SK-N-SH treated with all-trans-retinoic acid at 6 μM for 48 hours (cell line): ENCODE measurements at regions not wholly inside any gene's neighbourhood (a gene's known extent, or its start where the extent isn't known, plus 50 kb on each side); places are given as distances from the start of the nearest gene placed in this dataset.

Source experiments
- CSDC2 ChIP-seq: fragments of 250-450 bp; sonication (Bioruptor Pico); IDR thresholded peaks from 2 replicates; pipeline ENCODE4 v1.5.0; 2020; ENCODE audit warnings: mild to moderate bottlenecking, moderate library complexity
- ESRRG ChIP-seq: fragments of 250-450 bp; sonication (Bioruptor Pico); IDR thresholded peaks from 2 replicates; pipeline ENCODE4 v1.6.1; 2021; ENCODE audit warnings: mild to moderate bottlenecking
- GLIS3 ChIP-seq: fragments of 250-450 bp; sonication (Bioruptor Pico); IDR thresholded peaks from 2 replicates; pipeline ENCODE4 v1.5.0; 2020; ENCODE audit warnings: mild to moderate bottlenecking, moderate library complexity
- PPARA ChIP-seq: fragments of 250-450 bp; sonication (Bioruptor Pico); IDR thresholded peaks from 2 replicates; pipeline ENCODE4 v1.5.0; 2020; ENCODE audit warnings: mild to moderate bottlenecking, borderline replicate concordance
- RARB ChIP-seq: fragments of 250-450 bp; sonication (Bioruptor Pico); IDR thresholded peaks from 2 replicates; pipeline ENCODE4 v1.8.0; 2021; ENCODE audit warnings: mild to moderate bottlenecking, moderate library complexity
- TOX ChIP-seq: fragments of 250-450 bp; sonication (Bioruptor Pico); IDR thresholded peaks from 2 replicates; pipeline ENCODE4 v1.8.0; 2021; ENCODE audit warnings: mild to moderate bottlenecking, moderate library complexity, borderline replicate concordance
- ZFP30 ChIP-seq: fragments of 450-650 bp; formaldehyde crosslinking; IDR thresholded peaks from 2 replicates; pipeline ENCODE4 v1.5.0; 2022; ENCODE audit warnings: mild to moderate bottlenecking, moderate library complexity
- TF ChIP-seq, protein P1 (sequence below): fragments of 250-450 bp; sonication (Bioruptor Pico); IDR thresholded peaks from 2 replicates; pipeline ENCODE4 v1.8.0; 2020; ENCODE audit warnings: mild to moderate bottlenecking, moderate library complexity, borderline replicate concordance
- TF ChIP-seq, protein P2 (sequence below): fragments of 250-450 bp; sonication (Bioruptor Pico); IDR thresholded peaks from 2 replicates; pipeline ENCODE4 v1.5.1; 2020; ENCODE audit warnings: low read depth, mild to moderate bottlenecking, moderate library complexity
- TF ChIP-seq, protein P3 (sequence below): fragments of 250-450 bp; sonication (Bioruptor Pico); IDR thresholded peaks from 2 replicates; pipeline ENCODE4 v1.5.0; 2020; ENCODE audit warnings: mild to moderate bottlenecking, moderate library complexity

DNA sequence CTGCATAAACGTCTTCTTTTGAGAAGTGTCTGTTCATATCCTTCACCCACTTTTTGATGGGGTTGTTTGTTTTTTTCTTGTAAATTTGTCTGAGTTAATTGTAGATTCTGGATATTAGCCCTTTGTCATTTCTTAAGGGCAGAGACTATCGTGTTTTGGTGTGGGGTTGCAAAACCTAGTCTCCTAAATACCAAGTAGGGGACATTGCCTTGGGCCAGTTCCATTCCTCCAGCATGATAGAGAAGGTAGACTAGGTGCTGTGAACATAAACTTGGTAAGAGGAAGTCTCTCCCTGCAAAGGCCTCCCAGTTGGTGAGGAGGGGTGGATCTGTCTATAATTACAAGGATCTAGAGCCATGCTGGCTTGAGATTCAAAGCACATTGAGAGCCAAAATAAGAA is 390.7 kb downstream of the VRK1 start:
- TF ChIP-seq ZFP30 (no peak), RARB (CRISPR knock-in tag) (no peak), ESRRG (no peak), PPARA (CRISPR knock-in tag) (no peak), CSDC2 (no peak), TOX (CRISPR knock-in tag) (no peak), GLIS3 (no peak)
- TF ChIP-seq, protein P1, sequence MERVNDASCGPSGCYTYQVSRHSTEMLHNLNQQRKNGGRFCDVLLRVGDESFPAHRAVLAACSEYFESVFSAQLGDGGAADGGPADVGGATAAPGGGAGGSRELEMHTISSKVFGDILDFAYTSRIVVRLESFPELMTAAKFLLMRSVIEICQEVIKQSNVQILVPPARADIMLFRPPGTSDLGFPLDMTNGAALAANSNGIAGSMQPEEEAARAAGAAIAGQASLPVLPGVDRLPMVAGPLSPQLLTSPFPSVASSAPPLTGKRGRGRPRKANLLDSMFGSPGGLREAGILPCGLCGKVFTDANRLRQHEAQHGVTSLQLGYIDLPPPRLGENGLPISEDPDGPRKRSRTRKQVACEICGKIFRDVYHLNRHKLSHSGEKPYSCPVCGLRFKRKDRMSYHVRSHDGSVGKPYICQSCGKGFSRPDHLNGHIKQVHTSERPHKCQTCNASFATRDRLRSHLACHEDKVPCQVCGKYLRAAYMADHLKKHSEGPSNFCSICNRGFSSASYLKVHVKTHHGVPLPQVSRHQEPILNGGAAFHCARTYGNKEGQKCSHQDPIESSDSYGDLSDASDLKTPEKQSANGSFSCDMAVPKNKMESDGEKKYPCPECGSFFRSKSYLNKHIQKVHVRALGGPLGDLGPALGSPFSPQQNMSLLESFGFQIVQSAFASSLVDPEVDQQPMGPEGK = no peak
- TF ChIP-seq, protein P2, sequence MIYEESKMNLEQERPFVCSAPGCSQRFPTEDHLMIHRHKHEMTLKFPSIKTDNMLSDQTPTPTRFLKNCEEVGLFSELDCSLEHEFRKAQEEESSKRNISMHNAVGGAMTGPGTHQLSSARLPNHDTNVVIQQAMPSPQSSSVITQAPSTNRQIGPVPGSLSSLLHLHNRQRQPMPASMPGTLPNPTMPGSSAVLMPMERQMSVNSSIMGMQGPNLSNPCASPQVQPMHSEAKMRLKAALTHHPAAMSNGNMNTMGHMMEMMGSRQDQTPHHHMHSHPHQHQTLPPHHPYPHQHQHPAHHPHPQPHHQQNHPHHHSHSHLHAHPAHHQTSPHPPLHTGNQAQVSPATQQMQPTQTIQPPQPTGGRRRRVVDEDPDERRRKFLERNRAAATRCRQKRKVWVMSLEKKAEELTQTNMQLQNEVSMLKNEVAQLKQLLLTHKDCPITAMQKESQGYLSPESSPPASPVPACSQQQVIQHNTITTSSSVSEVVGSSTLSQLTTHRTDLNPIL (CRISPR knock-in tag) = no peak
- TF ChIP-seq, protein P3, sequence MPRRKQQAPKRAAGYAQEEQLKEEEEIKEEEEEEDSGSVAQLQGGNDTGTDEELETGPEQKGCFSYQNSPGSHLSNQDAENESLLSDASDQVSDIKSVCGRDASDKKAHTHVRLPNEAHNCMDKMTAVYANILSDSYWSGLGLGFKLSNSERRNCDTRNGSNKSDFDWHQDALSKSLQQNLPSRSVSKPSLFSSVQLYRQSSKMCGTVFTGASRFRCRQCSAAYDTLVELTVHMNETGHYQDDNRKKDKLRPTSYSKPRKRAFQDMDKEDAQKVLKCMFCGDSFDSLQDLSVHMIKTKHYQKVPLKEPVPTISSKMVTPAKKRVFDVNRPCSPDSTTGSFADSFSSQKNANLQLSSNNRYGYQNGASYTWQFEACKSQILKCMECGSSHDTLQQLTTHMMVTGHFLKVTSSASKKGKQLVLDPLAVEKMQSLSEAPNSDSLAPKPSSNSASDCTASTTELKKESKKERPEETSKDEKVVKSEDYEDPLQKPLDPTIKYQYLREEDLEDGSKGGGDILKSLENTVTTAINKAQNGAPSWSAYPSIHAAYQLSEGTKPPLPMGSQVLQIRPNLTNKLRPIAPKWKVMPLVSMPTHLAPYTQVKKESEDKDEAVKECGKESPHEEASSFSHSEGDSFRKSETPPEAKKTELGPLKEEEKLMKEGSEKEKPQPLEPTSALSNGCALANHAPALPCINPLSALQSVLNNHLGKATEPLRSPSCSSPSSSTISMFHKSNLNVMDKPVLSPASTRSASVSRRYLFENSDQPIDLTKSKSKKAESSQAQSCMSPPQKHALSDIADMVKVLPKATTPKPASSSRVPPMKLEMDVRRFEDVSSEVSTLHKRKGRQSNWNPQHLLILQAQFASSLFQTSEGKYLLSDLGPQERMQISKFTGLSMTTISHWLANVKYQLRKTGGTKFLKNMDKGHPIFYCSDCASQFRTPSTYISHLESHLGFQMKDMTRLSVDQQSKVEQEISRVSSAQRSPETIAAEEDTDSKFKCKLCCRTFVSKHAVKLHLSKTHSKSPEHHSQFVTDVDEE (CRISPR knock-in tag) = no peak
